ENCODE measurements at regions not wholly inside any gene's neighbourhood (a gene's known extent, or its start where the extent isn't known, plus 50 kb on each side); places are given as distances from the start of the nearest gene placed in this dataset.

- intact Hi-C loops (cut with micrococcal nuclease; ENCODE audit: unreplicated experiment), result no loop called here
- Mint-ChIP-seq H3K9me3 (ENCODE audit: unreplicated experiment) (peaks cover 29% of the 10 kb centered on the region), H3K4me1 (ENCODE audit: low read depth, unreplicated experiment) (no peaks in the 10 kb centered on the region), H3K27me3 (ENCODE audit: insufficient read depth, unreplicated experiment) (peaks cover 7% of the 10 kb centered on the region), H3K27ac (ENCODE audit: unreplicated experiment) (no peak overlapping the region), H3K4me3 (ENCODE audit: unreplicated experiment) (no peak overlapping the region), H3K36me3 (ENCODE audit: insufficient read depth, unreplicated experiment) (no peaks in the 10 kb centered on the region)
- TF ChIP-seq, protein P1, sequence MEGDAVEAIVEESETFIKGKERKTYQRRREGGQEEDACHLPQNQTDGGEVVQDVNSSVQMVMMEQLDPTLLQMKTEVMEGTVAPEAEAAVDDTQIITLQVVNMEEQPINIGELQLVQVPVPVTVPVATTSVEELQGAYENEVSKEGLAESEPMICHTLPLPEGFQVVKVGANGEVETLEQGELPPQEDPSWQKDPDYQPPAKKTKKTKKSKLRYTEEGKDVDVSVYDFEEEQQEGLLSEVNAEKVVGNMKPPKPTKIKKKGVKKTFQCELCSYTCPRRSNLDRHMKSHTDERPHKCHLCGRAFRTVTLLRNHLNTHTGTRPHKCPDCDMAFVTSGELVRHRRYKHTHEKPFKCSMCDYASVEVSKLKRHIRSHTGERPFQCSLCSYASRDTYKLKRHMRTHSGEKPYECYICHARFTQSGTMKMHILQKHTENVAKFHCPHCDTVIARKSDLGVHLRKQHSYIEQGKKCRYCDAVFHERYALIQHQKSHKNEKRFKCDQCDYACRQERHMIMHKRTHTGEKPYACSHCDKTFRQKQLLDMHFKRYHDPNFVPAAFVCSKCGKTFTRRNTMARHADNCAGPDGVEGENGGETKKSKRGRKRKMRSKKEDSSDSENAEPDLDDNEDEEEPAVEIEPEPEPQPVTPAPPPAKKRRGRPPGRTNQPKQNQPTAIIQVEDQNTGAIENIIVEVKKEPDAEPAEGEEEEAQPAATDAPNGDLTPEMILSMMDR (IDR thresholded peaks at IDR 0.05; ENCODE audit: insufficient read depth in 1 of 2, low read depth in 1 of 2, low read length in 1 of 2, severe bottlenecking in 1 of 2, unreplicated experiment in 1 of 2), result no peak
- Histone ChIP-seq H3K4me1 (no peaks in the 10 kb centered on the region), H3K9me3 (peaks cover 9% of the 10 kb centered on the region), H3K4me3 (ENCODE audit: low read depth, low read length) (no peak overlapping the region), H3K36me3 (ENCODE audit: control insufficient read depth, insufficient read depth, low read length) (no peaks in the 10 kb centered on the region; the same call in 1 of the 2 replicates), H3K27me3 (replicated peaks; ENCODE audit: control insufficient read depth, insufficient read depth, low read length) (no peaks in the 10 kb centered on the region)
- CTCF ChIA-PET, result no interaction called here
- POLR2A ChIA-PET, result no interaction called here
- no peak for DNase-seq
- no TSS peak for BruUV-seq (replicated peaks)
Observed at GRCh38 chr6:140025171-140025570, 650.7 kb upstream of the CITED2 start.

GRCh38 chr6:140020207-140020791 lies 645.9 kb upstream of the CITED2 start:
- BruUV-seq (replicated peaks), result no TSS peak
- peaks cover 42% of the 10 kb centered on the region for H3K9me3 Mint-ChIP-seq (ENCODE audit: unreplicated experiment)
- ChIA-PET CTCF (no interaction called here), POLR2A (no interaction called here)
- no peak for DNase-seq
- no peaks in the 10 kb centered on the region for H3K4me1 Mint-ChIP-seq (ENCODE audit: low read depth, unreplicated experiment)
- no peaks in the 10 kb centered on the region for H3K36me3 Mint-ChIP-seq (ENCODE audit: insufficient read depth, unreplicated experiment)
- Histone ChIP-seq H3K9me3 (peaks cover 15% of the 10 kb centered on the region), H3K27me3 (replicated peaks; ENCODE audit: control insufficient read depth, insufficient read depth, low read length) (no peaks in the 10 kb centered on the region), H3K4me1 (0 out of 2 replicates have a peak, but pooled peaks cover 3% of the 10 kb centered on the region), H3K4me3 (ENCODE audit: low read depth, low read length) (no peak overlapping the region), H3K36me3 (ENCODE audit: control insufficient read depth, insufficient read depth, low read length) (no peaks in the 10 kb centered on the region; the same call in 1 of the 2 replicates)
- intact Hi-C loops (cut with micrococcal nuclease; ENCODE audit: unreplicated experiment), result no loop called here
- H3K27me3 Mint-ChIP-seq (ENCODE audit: insufficient read depth, unreplicated experiment), result peaks cover 5% of the 10 kb centered on the region
- TF ChIP-seq, protein P1 (IDR thresholded peaks at IDR 0.05; ENCODE audit: insufficient read depth in 1 of 2, low read depth in 1 of 2, low read length in 1 of 2, severe bottlenecking in 1 of 2, unreplicated experiment in 1 of 2), result no peak
- H3K4me3 Mint-ChIP-seq (ENCODE audit: unreplicated experiment), result no peak overlapping the region
- H3K27ac Mint-ChIP-seq (ENCODE audit: unreplicated experiment), result no peak overlapping the region

GRCh38 chr6:140018588-140018987 lies 644.1 kb upstream of the CITED2 start:
- Mint-ChIP-seq H3K27me3 (ENCODE audit: insufficient read depth, unreplicated experiment) (peaks cover 2% of the 10 kb centered on the region), H3K36me3 (ENCODE audit: insufficient read depth, unreplicated experiment) (no peaks in the 10 kb centered on the region), H3K9me3 (ENCODE audit: unreplicated experiment) (peaks cover 42% of the 10 kb centered on the region), H3K4me3 (ENCODE audit: unreplicated experiment) (no peak overlapping the region), H3K4me1 (ENCODE audit: low read depth, unreplicated experiment) (no peaks in the 10 kb centered on the region), H3K27ac (ENCODE audit: unreplicated experiment) (no peak overlapping the region)
- TF ChIP-seq, protein P1 (IDR thresholded peaks at IDR 0.05; ENCODE audit: insufficient read depth in 1 of 2, low read depth in 1 of 2, low read length in 1 of 2, severe bottlenecking in 1 of 2, unreplicated experiment in 1 of 2), result no peak
- no peak for DNase-seq
- Histone ChIP-seq H3K9me3 (peaks cover 15% of the 10 kb centered on the region), H3K27me3 (replicated peaks; ENCODE audit: control insufficient read depth, insufficient read depth, low read length) (no peaks in the 10 kb centered on the region), H3K4me1 (0 out of 2 replicates have a peak, but pooled peaks cover 3% of the 10 kb centered on the region), H3K36me3 (ENCODE audit: control insufficient read depth, insufficient read depth, low read length) (no peaks in the 10 kb centered on the region; the same call in 1 of the 2 replicates), H3K4me3 (ENCODE audit: low read depth, low read length) (no peak overlapping the region)
- ChIA-PET POLR2A (no interaction called here), CTCF (no interaction called here)
- intact Hi-C loops (cut with micrococcal nuclease; ENCODE audit: unreplicated experiment), result no loop called here
- BruUV-seq (replicated peaks), result no TSS peak
